ENCODE measurements at regions not wholly inside any gene's neighbourhood (a gene's known extent, or its start where the extent isn't known, plus 50 kb on each side); places are given as distances from the start of the nearest gene placed in this dataset.

GRCh38 chr2:133844214-133844892, 276.1 kb upstream of the NCKAP5 start:
- Histone ChIP-seq H3K27me3 (no peaks in the 10 kb centered on the region), H3K4me3 (no peak overlapping the region), H3K4me1 (peaks cover 0 to 22% (median 4%) of the 10 kb centered on the region in 12 donors), H3K27ac (no peak overlapping the region), H3K9me3 (no peaks in the 10 kb centered on the region), H3K36me3 (no peaks in the 10 kb centered on the region)
- DNase-seq (peak in 4 of 5 donors; percentile 49 to 54 (median 49)), ATAC-seq (peak; percentile 37 to 77 (median 68))
- 33 to 40% (median 34%) methylated on average over 9 of the region's 9 CpGs for WGBS, 4 donors
- TF ChIP-seq CTCF (IDR thresholded peaks at IDR 0.05) (peak; percentile 75 to 87 (median 85)), POLR2A (IDR thresholded peaks at IDR 0.05) (no peak)
- intact Hi-C loops (cut with DNase I) = loop anchor here (2.0 to 10.0 kb wide), 13 partner anchors 272 to 1580 kb away; partner anchors contain the start of genes LYPD1 (in 1 of the 10) and NCKAP5 (in 1 of the 10)

GRCh38 chr2:133846476-133846875, 278.2 kb upstream of the NCKAP5 start:
- no peak overlapping the region for H3K4me3 ChIP-seq
- no peak overlapping the region for H3K27ac ChIP-seq
- no peak for ATAC-seq
- TF ChIP-seq CTCF (IDR thresholded peaks at IDR 0.05) = no peak
- no peak for TF ChIP-seq POLR2A (IDR thresholded peaks at IDR 0.05)
- no peaks in the 10 kb centered on the region for H3K9me3 ChIP-seq
- no peak for DNase-seq
- no peaks in the 10 kb centered on the region for H3K27me3 ChIP-seq
- 93 to 97% (median 95%) methylated on average over 4 of the region's 4 CpGs for WGBS, 4 donors
- intact Hi-C loops (cut with DNase I) = loop anchor here in 7 of 10 donors (5.0 to 10.0 kb wide), 8 partner anchors 282 to 1582 kb away; partner anchors contain the start of genes LYPD1 (in 1 of the 7) and NCKAP5 (in 1 of the 7)
- H3K4me1 ChIP-seq = peaks cover 0 to 16% (median 3%) of the 10 kb centered on the region in 12 donors
- H3K36me3 ChIP-seq = no peaks in the 10 kb centered on the region

GRCh38 chr2:133847591-133847990, 279.3 kb upstream of the NCKAP5 start:
- 91 to 97% (median 93%) methylated on average over 5 of the region's 5 CpGs for WGBS, 4 donors
- intact Hi-C loops (cut with DNase I) = loop anchor here in 7 of 10 donors (5.0 to 10.0 kb wide), 8 partner anchors 283 to 1583 kb away; partner anchors contain the start of genes LYPD1 (in 1 of the 7) and NCKAP5 (in 1 of the 7)

More at GRCh38 chr2:133847591-133847990, 279.3 kb upstream of the NCKAP5 start:
- peaks cover 0 to 6% (median 0%) of the 10 kb centered on the region in 12 donors for H3K4me1 ChIP-seq
- DNase-seq = no peak
- TF ChIP-seq POLR2A (IDR thresholded peaks at IDR 0.05) (no peak), CTCF (IDR thresholded peaks at IDR 0.05) (no peak)
- ATAC-seq = no peak
- no peak overlapping the region for H3K27ac ChIP-seq
- H3K36me3 ChIP-seq = no peaks in the 10 kb centered on the region
- H3K27me3 ChIP-seq = no peaks in the 10 kb centered on the region
- no peak overlapping the region for H3K4me3 ChIP-seq
- H3K9me3 ChIP-seq = no peaks in the 10 kb centered on the region
